ENCODE measurements at regions not wholly inside any gene's neighbourhood (a gene's known extent, or its start where the extent isn't known, plus 50 kb on each side); places are given as distances from the start of the nearest gene placed in this dataset.

GRCh38 chr9:106065579-106066214 is 371.4 kb downstream of the TMEM38B start:
- DNase-seq = no peak
- CTCF ChIA-PET = no interaction called here
- H3K27ac Mint-ChIP-seq (ENCODE audit: unreplicated experiment) = no peak overlapping the region
- H3K36me3 Mint-ChIP-seq (ENCODE audit: insufficient read depth, unreplicated experiment) = no peaks in the 10 kb centered on the region
- peaks cover 6% of the 10 kb centered on the region for H3K9me3 Mint-ChIP-seq (ENCODE audit: low read depth, unreplicated experiment)
- H3K4me3 Mint-ChIP-seq (ENCODE audit: low read depth, unreplicated experiment) = no peak overlapping the region
- intact Hi-C loops (cut with micrococcal nuclease; ENCODE audit: unreplicated experiment) = no loop called here
- no TSS peak for BruUV-seq (replicated peaks)
- H3K4me1 Mint-ChIP-seq (ENCODE audit: low read depth, unreplicated experiment) = no peaks in the 10 kb centered on the region
- no peaks in the 10 kb centered on the region for H3K27me3 Mint-ChIP-seq (ENCODE audit: unreplicated experiment)
- TF ChIP-seq CTCF (IDR thresholded peaks at IDR 0.05; ENCODE audit: unreplicated experiment) = no peak

- no peaks in the 10 kb centered on the region for H3K27me3 Mint-ChIP-seq (ENCODE audit: unreplicated experiment)
Observed at GRCh38 chr9:106066940-106067524, 372.7 kb downstream of the TMEM38B start.

GRCh38 chr9:106069241-106069640 is 374.9 kb downstream of the TMEM38B start:
- Mint-ChIP-seq H3K4me3 (ENCODE audit: low read depth, unreplicated experiment) (no peak overlapping the region), H3K9me3 (ENCODE audit: low read depth, unreplicated experiment) (peaks cover 11% of the 10 kb centered on the region), H3K36me3 (ENCODE audit: insufficient read depth, unreplicated experiment) (no peaks in the 10 kb centered on the region), H3K27me3 (ENCODE audit: unreplicated experiment) (no peaks in the 10 kb centered on the region), H3K27ac (ENCODE audit: unreplicated experiment) (no peak overlapping the region), H3K4me1 (ENCODE audit: low read depth, unreplicated experiment) (no peaks in the 10 kb centered on the region)
- CTCF ChIA-PET = no interaction called here
- no peak for TF ChIP-seq CTCF (IDR thresholded peaks at IDR 0.05; ENCODE audit: unreplicated experiment)
- BruUV-seq (replicated peaks) = no TSS peak
- no peak for DNase-seq
- intact Hi-C loops (cut with micrococcal nuclease; ENCODE audit: unreplicated experiment) = no loop called here

More at GRCh38 chr9:106066940-106067524, 372.7 kb downstream of the TMEM38B start:
- intact Hi-C loops (cut with micrococcal nuclease; ENCODE audit: unreplicated experiment) = no loop called here
- no peak for TF ChIP-seq CTCF (IDR thresholded peaks at IDR 0.05; ENCODE audit: unreplicated experiment)
- H3K4me1 Mint-ChIP-seq (ENCODE audit: low read depth, unreplicated experiment) = no peaks in the 10 kb centered on the region
- H3K9me3 Mint-ChIP-seq (ENCODE audit: low read depth, unreplicated experiment) = peaks cover 6% of the 10 kb centered on the region
- no peak overlapping the region for H3K27ac Mint-ChIP-seq (ENCODE audit: unreplicated experiment)
- H3K36me3 Mint-ChIP-seq (ENCODE audit: insufficient read depth, unreplicated experiment) = no peaks in the 10 kb centered on the region
- no peak for DNase-seq
- CTCF ChIA-PET = no interaction called here
- no TSS peak for BruUV-seq (replicated peaks)
- H3K4me3 Mint-ChIP-seq (ENCODE audit: low read depth, unreplicated experiment) = no peak overlapping the region

GRCh38 chr9:106072421-106072820 is 378.1 kb downstream of the TMEM38B start:
- no peaks in the 10 kb centered on the region for H3K27me3 Mint-ChIP-seq (ENCODE audit: unreplicated experiment)
- H3K4me1 Mint-ChIP-seq (ENCODE audit: low read depth, unreplicated experiment) = peaks cover 17% of the 10 kb centered on the region
- H3K27ac Mint-ChIP-seq (ENCODE audit: unreplicated experiment) = no peak overlapping the region
- BruUV-seq (replicated peaks) = no TSS peak
- intact Hi-C loops (cut with micrococcal nuclease; ENCODE audit: unreplicated experiment) = no loop called here
- H3K9me3 Mint-ChIP-seq (ENCODE audit: low read depth, unreplicated experiment) = peaks cover 11% of the 10 kb centered on the region
- H3K36me3 Mint-ChIP-seq (ENCODE audit: insufficient read depth, unreplicated experiment) = no peaks in the 10 kb centered on the region
- TF ChIP-seq CTCF (IDR thresholded peaks at IDR 0.05; ENCODE audit: unreplicated experiment) = no peak
- no peak for DNase-seq
- CTCF ChIA-PET = no interaction called here
- H3K4me3 Mint-ChIP-seq (ENCODE audit: low read depth, unreplicated experiment) = no peak overlapping the region
